HG03342 (cell line): ENCODE measurements at regions not wholly inside any gene's neighbourhood (a gene's known extent, or its start where the extent isn't known, plus 50 kb on each side); places are given as distances from the start of the nearest gene placed in this dataset.
"Not testable (repeated sequence)": the region's sequence is repeated elsewhere in the genome, so short reads cannot be mapped to it uniquely, and the experiment has no call there.

ENCODE experiments used
- ATAC-seq: cut with Tn5 transposase; IDR thresholded peaks from one replicate; pipeline ENCODE4 v1.9.1; 2021; ENCODE audit warnings: mild to moderate bottlenecking, moderate library complexity; ENCODE audit not compliant: unreplicated experiment

DNA sequence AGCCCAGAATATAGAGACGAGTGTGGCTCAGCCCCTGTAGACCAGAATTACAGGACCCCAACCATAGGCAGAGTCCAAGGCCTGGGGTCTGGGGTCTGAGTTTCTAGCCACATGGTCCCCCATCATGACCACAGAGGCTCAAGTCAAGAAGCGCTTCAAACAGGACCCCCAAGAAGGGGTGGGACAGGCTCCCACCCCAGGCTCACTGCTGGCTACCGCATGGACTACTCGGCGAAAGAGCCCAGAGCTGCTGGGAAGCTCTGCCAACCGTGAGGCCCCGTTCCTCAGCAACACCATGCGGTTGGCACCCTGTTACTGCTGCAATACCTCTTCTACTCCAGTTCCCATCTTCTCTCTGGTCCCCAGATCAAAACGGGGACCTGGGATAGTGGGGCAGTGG is 254.8 kb downstream of the TEX29 start:
- no peak for ATAC-seq

DNA sequence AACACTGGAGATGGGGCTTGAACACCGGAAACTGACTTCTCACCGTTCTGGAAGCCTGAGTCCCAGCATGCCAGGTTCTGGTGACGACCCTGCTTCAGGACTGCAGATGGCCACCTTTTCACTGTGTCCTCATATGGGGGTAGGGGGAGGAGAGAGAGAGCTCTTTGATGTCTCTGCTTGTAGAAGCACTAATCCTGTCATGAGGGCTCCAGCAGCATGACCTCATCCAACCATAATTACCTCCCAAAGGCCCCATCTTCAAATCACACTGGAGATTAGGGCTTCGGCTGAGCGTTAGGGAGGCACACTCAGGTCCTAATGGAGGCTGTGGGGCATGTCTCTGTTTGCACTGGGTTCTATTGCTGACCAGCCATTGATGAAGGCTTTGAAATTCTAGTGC is 255.3 kb downstream of the TEX29 start:
- no peak for ATAC-seq

DNA sequence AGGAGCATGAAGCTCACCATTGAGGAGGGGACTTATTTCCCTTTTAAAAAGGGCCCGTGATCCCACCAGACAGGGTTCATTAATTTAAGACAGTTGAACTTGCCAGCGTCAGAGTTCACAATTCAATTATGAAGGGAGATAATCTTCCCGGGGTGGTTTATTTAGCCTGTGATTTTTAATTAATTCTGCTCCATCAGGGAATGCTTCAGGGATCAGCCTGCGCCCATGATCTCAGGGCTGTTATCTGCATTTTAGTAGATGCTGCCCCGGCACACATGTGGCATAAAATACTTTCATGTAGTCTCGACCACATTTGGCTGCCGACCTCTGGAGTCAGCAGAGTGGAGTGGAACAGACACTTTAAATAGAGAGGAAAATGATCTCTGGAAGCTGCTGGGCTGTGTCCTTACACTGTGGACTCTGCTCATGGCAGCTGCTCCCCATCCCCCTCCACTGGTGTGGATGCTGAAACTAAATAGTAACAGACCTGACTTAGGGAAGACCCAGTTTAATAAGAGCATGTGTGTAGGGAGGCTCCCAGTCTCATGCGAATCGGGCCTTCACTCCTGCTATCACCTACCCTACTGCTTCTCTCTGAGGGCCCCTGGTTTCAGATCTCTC is 256.9 kb downstream of the TEX29 start:
- ATAC-seq = no peak

DNA sequence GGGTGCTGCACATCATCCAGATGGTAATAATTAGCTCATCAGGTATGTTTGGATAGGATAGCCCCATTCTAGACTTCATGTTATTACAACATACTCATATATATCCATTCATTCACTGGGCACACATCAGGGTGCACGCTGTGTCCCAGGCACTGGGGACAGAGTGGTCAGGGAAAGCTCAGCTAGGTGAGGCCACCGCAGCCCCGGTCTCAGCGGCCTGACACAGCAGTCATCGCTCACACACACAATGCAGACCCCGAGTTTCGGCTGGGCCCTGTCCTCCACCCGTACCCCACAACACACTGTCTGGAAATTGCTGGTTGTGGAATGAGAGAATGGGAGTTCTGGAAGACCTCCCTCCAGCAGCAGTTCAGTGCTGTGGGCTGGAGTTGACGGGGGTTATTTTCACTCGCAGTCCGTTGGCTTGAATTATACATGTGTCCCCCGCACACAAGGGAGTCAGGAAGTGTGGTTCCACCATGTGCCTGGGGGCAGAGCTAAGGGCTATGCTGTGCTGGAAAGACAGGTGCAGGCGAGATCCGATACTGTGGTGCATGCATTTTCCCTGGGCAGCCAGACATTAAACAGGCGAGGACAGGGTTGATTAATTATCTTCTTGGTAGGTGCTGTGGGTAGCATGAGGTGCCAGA is 257.6 kb downstream of the TEX29 start:
- ATAC-seq = no peak

DNA sequence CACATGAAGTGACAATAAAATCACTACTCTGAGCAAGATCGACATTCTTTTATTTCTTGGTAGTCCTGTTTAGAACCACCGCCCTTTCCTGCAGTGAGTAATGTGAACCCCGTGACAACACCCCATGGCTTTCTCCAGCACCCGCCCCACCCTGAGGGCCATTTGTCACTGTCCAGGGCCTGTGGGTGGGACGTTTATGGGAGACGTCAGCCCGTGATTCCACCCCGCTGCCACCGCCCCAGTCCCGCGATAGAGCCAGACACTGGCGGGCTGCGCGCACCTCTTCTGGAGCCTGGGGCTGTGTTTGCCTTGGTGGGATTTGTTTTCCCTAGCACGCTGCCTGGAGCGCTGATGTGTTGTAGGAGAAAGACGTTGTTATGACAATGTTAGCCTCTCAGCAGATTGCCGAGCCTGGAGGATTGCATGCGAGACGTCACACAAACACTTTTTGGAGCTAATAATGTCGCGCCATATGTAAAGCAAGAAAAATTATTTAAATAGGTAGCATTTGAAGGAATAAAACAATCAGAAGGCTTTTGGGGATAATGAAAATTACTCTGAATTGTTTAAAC is 263.7 kb downstream of the TEX29 start:
- ATAC-seq = no peak

DNA sequence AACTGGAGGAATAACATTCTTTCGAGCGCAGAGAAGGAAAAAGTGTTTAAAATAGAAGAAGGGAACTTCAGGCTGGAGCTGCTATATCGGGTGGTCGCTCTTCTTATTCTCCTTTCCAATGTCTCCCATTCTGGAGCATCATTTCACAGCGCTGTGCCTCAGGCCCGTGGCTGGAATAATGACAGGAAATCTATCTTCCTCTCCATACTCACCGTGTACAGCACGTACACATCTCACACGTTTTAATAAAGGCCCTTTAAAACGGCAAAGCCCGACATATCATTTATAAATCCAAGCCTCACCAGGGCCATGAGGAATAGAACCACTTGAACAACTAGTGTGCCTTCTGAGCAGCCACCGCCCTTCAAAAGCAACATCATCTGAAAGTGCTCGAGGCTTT is 264.4 kb downstream of the TEX29 start:
- no peak for ATAC-seq

DNA sequence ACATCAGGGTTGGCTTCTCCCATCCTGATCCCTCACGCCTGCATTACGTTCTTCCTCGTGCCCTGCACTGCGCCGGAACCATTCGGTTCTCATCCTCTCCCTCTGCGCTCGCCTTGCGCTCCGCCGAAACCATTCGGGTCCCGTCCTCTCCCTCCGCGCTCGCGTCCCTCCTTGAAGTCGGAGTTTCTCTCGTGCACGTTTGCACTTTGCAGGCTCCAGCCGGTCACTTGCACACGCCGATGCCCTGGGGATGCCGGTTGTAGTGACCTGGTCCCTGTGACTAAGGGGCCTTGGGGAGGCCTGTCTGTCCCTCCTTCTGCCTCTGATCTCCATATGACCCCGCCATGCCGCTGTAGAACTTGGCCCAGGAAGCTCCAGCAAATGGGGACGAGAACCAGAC is 265.8 kb downstream of the TEX29 start:
- ATAC-seq = no peak

DNA sequence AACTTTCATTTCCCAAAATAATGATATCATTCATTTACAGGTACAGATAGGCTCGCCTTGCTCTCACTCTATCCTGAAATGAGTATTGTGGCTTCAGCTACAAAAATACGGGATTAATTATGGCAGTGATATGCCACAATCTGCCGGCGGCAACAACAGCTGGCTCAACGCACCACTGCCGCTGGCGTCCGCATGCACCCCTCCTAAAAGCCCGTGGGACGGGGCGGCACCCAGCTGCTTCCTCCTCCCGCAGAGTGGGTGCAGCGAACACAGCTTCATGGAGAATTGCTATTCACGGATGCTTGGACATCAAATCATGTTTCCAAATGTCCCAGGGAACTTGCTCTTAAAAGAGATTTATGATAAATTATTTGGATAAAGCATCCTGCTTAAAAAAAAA is 266.8 kb downstream of the TEX29 start:
- ATAC-seq = no peak

DNA sequence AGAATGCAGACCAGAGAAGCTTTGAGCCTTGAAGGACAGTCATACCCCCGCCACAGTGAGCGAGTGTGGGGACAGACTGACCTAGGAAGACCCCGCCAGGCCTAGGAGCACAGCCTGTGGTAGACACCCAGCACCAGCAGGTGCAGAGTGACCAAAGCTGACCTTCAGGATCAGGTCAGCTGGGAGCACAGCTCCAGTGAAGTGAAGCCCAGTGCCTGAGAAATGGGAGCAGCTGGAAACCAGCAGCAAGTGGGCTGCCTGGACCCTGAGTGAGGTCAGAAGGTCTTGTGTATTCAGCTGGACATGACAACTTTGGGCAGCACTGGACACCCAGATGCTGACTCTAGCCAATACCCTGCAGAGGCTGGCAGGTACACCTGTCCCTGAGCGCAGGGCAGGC is 268.9 kb downstream of the TEX29 start:
- ATAC-seq = no peak

DNA sequence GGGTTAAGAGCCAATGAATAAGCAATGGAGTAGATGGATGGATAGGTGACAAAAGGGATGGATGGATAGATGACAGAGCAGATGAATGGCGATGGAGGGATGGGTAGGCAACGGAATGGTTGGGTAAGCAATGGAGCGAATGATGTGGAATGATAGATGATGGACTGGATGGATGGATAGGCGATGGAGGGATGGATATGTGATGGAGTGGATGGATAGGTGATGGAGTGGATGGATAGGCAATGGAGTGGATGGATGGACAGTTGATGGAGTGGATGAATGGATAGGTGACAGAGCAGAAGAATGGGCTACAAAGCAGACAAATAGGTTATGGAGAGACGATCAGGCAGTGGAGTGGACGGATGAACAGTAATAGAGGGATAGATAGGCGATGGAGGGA is 269.6 kb downstream of the TEX29 start:
- no peak for ATAC-seq

DNA sequence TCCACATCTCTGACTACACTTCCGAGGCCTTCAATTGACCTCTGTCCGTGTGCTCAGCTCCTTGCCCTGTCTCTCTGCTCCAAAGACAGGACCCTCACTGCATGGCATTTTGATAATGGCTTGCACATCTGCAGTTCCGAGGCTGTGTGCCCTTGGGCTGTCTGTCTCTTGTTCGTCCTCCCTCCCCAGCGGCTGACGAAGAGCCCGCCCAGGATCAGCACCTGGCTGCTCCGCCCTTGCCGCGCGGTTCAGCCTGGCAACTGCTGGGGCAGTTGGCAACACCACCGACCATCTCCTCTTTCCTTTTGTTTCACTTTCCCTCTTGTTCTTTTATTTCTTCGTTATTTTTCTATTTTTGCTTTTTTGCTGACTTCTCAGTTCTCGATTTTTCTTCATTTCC is 270.4 kb downstream of the TEX29 start:
- ATAC-seq = no peak

DNA sequence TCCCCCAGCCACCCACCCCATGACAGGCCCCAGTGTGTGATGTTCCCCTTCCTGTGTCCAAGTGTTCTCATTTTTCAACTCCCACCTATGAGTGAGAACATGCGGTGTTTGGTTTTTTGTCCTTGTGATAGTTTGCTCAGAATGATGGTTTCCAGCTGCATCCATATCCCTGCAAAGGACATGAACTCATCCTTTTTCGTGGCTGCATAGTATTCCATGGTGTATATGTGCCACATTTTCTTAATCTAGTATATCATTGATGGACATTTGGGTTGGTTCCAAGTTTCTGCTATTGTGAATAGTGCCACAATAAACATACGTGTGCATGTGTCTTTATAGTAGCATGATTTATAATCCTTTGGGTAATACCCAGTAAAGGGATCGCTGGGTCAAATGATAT is 273.0 kb downstream of the TEX29 start:
- ATAC-seq = not testable (repeated sequence)

DNA sequence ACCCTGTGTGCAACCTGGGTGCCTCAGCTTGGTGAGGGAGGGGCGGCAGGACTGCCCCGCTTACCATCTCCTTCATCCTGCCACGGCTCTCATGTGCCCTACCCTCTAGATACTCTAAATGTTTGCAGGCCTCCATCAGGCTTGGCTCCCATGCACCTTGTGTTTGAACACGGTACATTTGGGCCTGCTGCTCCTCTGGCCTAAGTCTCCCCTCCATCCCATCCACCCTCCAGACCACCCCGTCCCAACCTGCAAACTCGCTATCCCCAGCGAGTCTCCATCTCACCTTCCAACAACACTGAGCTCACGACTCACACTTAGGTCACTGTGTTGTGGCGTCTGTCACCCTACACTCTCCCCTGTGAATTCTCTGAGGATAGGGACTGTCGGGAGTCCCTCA is 274.2 kb downstream of the TEX29 start:
- no peak for ATAC-seq

DNA sequence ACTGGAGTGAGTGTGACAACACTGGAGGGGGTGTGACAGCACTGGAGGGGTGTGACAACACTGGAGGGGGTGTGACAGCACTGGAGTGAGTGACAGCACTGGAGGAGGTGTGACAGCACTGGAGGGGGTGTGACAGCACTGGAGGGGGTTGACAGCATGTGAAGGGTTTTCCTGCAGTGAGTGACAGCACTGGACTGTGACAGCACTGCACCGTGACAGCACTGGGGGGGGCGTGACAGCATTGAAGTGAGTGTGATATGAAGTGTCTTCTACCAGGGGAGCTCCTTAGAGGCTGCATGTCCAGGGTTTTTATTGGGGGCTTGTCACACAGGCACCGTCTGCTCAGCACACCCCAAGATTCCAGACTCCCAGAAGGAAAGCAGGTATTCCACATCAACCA is 274.8 kb downstream of the TEX29 start:
- ATAC-seq = no peak

DNA sequence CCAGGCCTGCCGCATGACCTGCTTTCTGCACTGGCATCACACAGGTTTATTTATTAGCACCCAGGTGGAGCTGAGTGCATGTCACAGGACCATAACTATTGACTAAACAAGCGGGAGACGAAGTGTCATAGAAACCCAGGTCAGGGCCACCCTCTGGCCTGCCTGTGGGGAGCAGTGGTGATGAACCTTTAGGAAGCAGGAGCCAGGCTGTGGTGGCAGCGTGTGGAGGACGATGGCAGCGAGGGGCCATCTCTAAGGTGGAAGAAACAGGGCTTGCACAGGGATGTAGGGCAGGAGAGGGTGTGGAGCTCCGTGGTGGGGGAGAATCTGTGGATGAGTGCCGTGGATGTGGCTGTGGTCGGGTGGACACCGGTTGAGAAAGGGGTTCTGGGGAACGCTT is 275.3 kb downstream of the TEX29 start:
- no peak for ATAC-seq

DNA sequence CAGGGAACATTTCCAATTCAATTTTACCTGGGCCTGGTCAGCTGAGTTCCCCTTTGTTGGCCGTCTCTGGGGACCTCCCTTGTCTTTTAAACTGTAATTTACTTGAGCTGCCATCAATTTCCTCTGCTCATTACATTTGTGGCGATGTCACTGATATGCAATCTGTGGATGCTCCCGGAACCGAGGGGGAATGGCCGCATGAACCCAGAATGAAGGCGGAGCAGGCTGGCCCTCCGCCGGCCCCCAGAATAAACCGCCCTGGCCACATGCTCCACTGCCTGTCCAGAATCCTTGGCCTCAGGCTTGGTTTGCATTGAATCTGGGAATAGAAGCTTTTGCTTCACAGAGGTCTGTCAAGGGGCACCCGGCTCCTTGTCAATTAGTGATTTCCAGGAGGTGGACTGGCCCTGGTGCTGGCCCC is 276.8 kb downstream of the TEX29 start:
- ATAC-seq = no peak

DNA sequence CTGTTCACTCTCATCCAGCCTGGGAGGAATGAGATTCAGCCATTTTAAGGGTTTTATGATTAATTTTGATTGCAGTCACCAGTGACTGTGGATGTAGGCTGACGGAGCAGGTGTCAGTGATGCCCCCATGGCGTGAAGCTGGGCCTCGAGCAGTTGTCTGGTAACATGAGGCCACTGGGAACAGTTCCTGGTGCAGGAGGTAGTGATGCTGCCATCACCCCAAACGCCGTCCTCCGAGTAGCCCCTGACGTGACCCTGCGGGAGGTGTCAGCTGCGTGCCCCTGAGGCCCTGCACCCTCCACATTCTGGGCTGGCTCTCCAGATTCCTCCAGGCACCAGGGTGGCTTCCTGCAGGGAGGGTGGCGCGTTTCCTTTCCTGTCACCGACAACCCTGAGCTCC is 277.2 kb downstream of the TEX29 start:
- ATAC-seq = no peak

DNA sequence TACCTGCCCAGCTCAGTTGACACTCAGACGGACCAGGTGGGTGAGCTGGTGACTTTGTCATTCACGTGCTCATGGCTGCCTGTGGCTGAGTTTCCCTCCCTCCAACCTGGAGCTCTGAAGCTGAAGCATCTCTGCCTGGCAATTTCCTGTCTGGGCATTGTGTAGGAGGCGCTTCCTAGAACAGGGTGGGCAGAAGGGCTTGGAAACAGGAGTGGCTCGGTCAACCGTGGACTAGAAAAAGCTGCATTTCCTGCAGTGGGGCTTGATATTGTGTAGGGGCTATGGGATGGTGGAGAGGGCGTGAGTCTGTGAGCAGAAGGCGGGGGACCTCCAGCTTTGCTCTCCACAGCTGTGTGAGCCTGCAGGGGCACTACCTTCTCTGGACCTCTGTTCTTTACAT is 278.3 kb downstream of the TEX29 start:
- no peak for ATAC-seq

DNA sequence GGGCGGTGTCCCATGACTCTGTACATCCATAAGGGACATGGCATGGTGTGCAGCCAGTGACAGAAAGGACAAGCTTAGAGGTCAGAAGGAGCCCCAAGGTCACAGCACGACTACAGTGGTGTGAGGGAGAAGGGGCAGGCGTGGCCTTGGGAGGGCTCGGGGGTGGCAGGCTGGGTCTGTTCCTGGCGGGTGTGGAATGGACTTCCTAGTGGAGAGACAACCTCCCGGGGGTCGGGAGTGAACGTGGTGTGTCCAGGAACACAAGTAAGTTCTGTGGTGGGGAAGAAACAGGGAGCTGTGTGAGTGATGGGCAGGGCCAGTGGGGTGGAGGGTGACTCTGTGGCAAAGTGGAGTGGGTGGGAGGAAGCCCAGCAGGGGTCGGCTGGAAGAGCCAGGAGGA is 279.3 kb downstream of the TEX29 start:
- ATAC-seq = no peak

DNA sequence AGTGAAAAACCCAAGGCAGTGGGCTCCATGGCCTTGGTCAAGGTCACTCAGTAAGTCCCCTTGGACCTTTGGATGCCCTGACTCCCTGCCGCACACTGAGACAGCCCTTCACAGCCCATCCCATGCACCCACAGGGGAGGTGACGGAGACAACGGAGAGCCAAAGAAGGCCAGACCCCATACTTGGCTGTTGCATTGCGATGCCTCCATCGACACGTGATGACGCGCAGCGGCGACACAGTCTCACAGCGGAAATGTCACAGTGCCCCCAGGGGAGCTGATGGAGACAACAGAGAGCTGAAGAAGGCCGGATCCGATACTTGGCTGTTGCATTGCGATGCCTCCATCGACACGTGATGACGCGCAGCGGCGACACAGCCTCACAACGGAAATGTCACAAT is 282.4 kb downstream of the TEX29 start:
- no peak for ATAC-seq

DNA sequence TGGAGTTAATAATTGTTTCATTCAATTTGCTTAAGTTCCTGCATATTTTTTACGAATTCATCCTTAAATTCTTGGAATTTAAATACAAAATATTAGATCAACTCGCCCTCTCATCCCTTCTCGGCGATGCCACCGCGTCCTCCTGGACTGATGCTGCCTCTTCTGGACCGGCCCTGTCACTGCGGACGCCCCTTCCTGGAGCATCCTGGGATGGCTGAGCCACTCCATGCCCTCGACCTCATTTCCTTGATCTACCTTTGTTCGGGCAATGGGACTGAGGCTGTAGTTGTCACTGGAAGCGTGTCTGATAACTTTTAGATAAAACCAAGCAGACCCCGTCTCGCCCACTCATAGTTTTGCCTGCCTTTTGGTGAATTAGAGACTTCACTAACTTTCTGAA is 283.7 kb downstream of the TEX29 start:
- no peak for ATAC-seq

DNA sequence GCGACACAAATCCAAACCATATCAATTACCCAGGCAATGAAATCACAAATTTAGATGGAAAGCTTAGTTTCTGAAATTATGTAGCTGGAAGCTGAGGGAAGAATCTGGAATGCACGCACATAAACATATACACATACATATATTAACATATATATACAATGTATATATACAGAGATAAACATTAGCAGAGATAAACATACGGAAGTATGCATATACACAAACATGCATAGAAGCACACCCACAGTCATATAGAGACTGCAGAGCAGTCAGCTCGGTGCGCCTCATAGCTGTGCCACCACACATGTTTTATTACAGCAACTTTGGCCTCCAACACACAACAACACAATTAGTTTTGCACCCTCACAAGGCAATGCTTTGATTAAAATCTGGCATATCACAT is 288.1 kb downstream of the TEX29 start:
- ATAC-seq = no peak

DNA sequence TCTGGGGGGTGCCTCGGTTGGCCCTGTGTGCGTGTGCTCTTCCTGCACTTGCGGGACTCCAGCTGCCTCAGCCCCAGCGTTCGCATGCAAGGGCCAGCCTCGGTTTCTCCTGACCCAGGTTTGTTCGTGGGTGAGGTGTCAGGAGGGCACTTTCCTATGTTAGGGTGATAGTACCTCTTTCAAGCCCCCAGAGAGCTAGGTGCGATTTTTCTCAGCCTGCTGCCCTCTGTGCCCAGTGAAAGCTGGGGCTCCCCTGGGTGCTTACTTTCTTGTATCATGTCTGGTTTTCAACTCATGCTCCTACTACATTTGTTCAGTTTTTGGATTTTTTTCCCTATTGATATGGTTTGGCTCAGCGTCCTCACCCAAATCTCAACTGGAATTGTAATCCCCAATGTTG is 289.2 kb downstream of the TEX29 start:
- no peak for ATAC-seq
